Astrocyte (in vitro differentiated cells and primary cell): ENCODE measurements at regions not wholly inside any gene's neighbourhood (a gene's known extent, or its start where the extent isn't known, plus 50 kb on each side); places are given as distances from the start of the nearest gene placed in this dataset.

Experiments used
- CTCF ChIP-seq: IDR thresholded peaks from 2 replicates; pipeline ENCODE4 v1.5.1; 2011; ENCODE audit warnings: low read depth, mild to moderate bottlenecking, inconsistent platforms, low read length, moderate library complexity; ENCODE audit not compliant: insufficient read depth
- EZH2 ChIP-seq: IDR thresholded peaks from 2 replicates; pipeline ENCODE4 v1.6.1; 2012; ENCODE audit warnings: mild to moderate bottlenecking, low read length, inconsistent platforms; ENCODE audit not compliant: insufficient read depth

GRCh38 chr3:106018929-106019550 is 150.2 kb upstream of the CBLB start:
- TF ChIP-seq CTCF, result no peak
- no peak for TF ChIP-seq EZH2
